ENCODE measurements at regions not wholly inside any gene's neighbourhood (a gene's known extent, or its start where the extent isn't known, plus 50 kb on each side); places are given as distances from the start of the nearest gene placed in this dataset.
"Not testable (repeated sequence)": the region's sequence is repeated elsewhere in the genome, so short reads cannot be mapped to it uniquely, and the experiment has no call there.

GRCh38 chr11:90428836-90429235 is 206.0 kb upstream of the CHORDC1 start:
- no peak overlapping the region for H3K4me3 ChIP-seq
- H3K27me3 ChIP-seq: no peaks in the 10 kb centered on the region
- DNase-seq (ENCODE audit: low spot score in 2 of 2): no peak
- no peaks in the 10 kb centered on the region for H3K4me1 ChIP-seq
- no peak overlapping the region for H3K27ac ChIP-seq
- TF ChIP-seq, protein P1, sequence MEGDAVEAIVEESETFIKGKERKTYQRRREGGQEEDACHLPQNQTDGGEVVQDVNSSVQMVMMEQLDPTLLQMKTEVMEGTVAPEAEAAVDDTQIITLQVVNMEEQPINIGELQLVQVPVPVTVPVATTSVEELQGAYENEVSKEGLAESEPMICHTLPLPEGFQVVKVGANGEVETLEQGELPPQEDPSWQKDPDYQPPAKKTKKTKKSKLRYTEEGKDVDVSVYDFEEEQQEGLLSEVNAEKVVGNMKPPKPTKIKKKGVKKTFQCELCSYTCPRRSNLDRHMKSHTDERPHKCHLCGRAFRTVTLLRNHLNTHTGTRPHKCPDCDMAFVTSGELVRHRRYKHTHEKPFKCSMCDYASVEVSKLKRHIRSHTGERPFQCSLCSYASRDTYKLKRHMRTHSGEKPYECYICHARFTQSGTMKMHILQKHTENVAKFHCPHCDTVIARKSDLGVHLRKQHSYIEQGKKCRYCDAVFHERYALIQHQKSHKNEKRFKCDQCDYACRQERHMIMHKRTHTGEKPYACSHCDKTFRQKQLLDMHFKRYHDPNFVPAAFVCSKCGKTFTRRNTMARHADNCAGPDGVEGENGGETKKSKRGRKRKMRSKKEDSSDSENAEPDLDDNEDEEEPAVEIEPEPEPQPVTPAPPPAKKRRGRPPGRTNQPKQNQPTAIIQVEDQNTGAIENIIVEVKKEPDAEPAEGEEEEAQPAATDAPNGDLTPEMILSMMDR (IDR thresholded peaks at IDR 0.05): no peak
- H3K9me3 ChIP-seq: no peaks in the 10 kb centered on the region
- no peaks in the 10 kb centered on the region for H3K36me3 ChIP-seq
- intact Hi-C loops (cut with DNase I): no loop called here

- no peaks in the 10 kb centered on the region for H3K9me3 ChIP-seq
- H3K4me3 ChIP-seq: no peak overlapping the region
- H3K27me3 ChIP-seq: no peaks in the 10 kb centered on the region
- H3K27ac ChIP-seq: no peak overlapping the region
- no peaks in the 10 kb centered on the region for H3K36me3 ChIP-seq
- no peaks in the 10 kb centered on the region for H3K4me1 ChIP-seq
- TF ChIP-seq, protein P1 (IDR thresholded peaks at IDR 0.05): no peak
- no peak for DNase-seq (ENCODE audit: low spot score in 2 of 2)
- intact Hi-C loops (cut with DNase I): no loop called here
These were observed 203.6 kb upstream of the CHORDC1 start for GRCh38 chr11:90426442-90426841.

- no peak for DNase-seq (ENCODE audit: low spot score in 2 of 2)
- no peaks in the 10 kb centered on the region for H3K27me3 ChIP-seq
- TF ChIP-seq, protein P1 (IDR thresholded peaks at IDR 0.05): no peak
- no peak overlapping the region for H3K4me3 ChIP-seq
- H3K27ac ChIP-seq: no peak overlapping the region
- H3K9me3 ChIP-seq: no peaks in the 10 kb centered on the region
- no peaks in the 10 kb centered on the region for H3K4me1 ChIP-seq
- intact Hi-C loops (cut with DNase I): no loop called here
- no peaks in the 10 kb centered on the region for H3K36me3 ChIP-seq
These were observed 200.5 kb upstream of the CHORDC1 start for GRCh38 chr11:90423378-90423777.

DNA sequence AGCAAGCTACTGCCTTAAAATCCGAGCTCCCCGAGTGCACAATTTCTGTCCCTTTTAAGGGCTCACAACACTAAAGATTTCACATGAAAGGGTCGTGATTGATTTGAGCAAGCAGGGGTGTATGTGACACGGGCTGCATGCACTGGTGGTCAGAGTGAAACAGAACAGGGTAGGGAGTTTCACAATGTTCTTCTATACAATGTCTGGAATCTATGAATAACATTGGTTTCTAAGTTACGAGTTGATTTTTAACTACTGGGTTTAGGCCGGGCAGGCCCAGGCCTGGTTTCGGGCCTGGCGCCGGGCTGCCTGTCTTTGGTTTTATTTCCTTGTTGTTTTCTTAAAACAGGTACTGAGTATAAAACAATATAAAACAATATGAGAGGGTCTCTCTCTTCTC is 199.9 kb upstream of the CHORDC1 start:
- DNase-seq (ENCODE audit: low spot score in 2 of 2); H3K9me3 ChIP-seq; H3K36me3 ChIP-seq; intact Hi-C loops (cut with DNase I); H3K27ac ChIP-seq; H3K27me3 ChIP-seq; H3K4me1 ChIP-seq; H3K4me3 ChIP-seq: not testable (repeated sequence)

DNA sequence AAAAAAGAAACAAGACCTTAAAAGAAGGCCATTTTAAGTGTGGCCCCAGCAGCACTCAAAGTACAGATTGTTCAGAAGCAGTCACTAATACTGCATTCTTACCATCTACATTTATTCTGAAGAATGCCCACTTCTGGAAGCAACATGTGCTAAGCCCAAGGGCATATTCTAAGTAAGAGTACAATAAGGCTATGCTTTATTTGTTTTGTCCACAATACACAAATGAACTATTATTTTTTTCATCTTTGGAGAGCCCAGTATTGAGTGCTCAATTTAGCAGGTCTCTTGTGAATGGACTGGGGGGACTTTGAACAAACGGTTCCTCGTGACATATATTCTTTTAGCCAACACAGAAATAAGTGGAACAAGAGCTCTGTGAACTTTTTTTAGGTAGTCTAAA is 191.4 kb upstream of the CHORDC1 start:
- no peaks in the 10 kb centered on the region for H3K4me1 ChIP-seq
- TF ChIP-seq, protein P1 (IDR thresholded peaks at IDR 0.05): no peak
- DNase-seq (ENCODE audit: low spot score in 2 of 2): no peak
- intact Hi-C loops (cut with DNase I): no loop called here
- no peak overlapping the region for H3K4me3 ChIP-seq
- no peaks in the 10 kb centered on the region for H3K36me3 ChIP-seq
- H3K27ac ChIP-seq: no peak overlapping the region
- no peaks in the 10 kb centered on the region for H3K27me3 ChIP-seq
- no peaks in the 10 kb centered on the region for H3K9me3 ChIP-seq

GRCh38 chr11:90407350-90407749 is 184.5 kb upstream of the CHORDC1 start:
- H3K36me3 ChIP-seq: no peaks in the 10 kb centered on the region
- no peak for DNase-seq (ENCODE audit: low spot score in 2 of 2)
- H3K4me1 ChIP-seq: no peaks in the 10 kb centered on the region
- TF ChIP-seq, protein P1 (IDR thresholded peaks at IDR 0.05): no peak
- no peak overlapping the region for H3K4me3 ChIP-seq
- no peaks in the 10 kb centered on the region for H3K9me3 ChIP-seq
- intact Hi-C loops (cut with DNase I): no loop called here
- H3K27ac ChIP-seq: no peak overlapping the region
- no peaks in the 10 kb centered on the region for H3K27me3 ChIP-seq

All from ascending aorta (tissue), 2 donors.